Panc1 (cell line): ENCODE measurements at regions not wholly inside any gene's neighbourhood (a gene's known extent, or its start where the extent isn't known, plus 50 kb on each side); places are given as distances from the start of the nearest gene placed in this dataset.

Experiments used
- POLR2AphosphoS5 ChIP-seq: IDR thresholded peaks from 2 replicates; pipeline ENCODE4 v1.6.1; 2012; ENCODE audit warnings: mild to moderate bottlenecking, low read depth, low read length, moderate library complexity
- TCF7L2 ChIP-seq: IDR thresholded peaks from 2 replicates; pipeline ENCODE4 v1.6.1; 2011; ENCODE audit warnings: mild to moderate bottlenecking, low read depth, low read length, inconsistent platforms
- TF ChIP-seq, protein P1 (sequence below): fragments of 450-650 bp; IDR thresholded peaks from 2 replicates; pipeline ENCODE4 v1.5.1; 2017; ENCODE audit warnings: mild to moderate bottlenecking
- TF ChIP-seq, protein P2 (sequence below), 2 experiments: IDR thresholded peaks; 2 replicates each; pipeline ENCODE4 v1.6.1; 2011 to 2012; ENCODE audit warnings: low read depth in 2 of 2, control low read depth in 1 of 2, low read length in 1 of 2, mild to moderate bottlenecking in 1 of 2, moderate library complexity in 1 of 2; ENCODE audit not compliant: insufficient read depth in 1 of 2

DNA sequence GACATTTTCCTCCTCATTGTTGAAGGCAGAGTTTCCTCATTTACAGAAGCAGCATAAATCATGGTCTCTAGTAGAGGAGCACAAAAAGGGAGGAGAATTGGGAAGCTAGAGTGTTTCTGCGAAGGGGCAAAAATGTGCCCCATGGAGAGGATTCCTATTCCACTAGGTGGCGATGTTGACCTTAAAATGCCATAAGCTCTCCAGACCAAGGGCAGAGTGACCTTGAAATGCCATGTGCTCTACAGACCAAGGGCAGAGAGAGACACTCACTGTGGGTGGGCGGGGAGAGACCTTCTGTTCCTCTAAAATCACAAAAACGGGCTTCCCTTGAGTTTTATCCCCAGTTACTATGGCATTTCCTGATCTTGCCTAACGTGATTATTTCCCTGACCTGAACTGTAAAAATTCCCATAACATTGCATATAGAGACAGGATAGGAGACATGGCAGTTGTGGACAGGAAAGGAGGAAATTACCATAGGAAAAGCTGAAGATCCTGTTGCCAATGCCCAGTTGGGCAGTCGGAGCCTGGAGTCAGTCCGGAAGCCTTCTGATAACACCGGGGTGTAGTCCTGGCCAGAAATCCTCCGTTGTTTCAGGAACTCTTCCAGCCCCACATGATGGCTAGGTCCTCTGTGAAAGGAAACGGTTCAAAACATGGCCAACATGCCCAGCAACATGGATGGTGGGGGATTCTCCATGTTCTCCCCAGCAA is 567.7 kb downstream of the MAGEB5 start:
- TF ChIP-seq POLR2AphosphoS5 (no peak), TCF7L2 (no peak)
- TF ChIP-seq, protein P1, sequence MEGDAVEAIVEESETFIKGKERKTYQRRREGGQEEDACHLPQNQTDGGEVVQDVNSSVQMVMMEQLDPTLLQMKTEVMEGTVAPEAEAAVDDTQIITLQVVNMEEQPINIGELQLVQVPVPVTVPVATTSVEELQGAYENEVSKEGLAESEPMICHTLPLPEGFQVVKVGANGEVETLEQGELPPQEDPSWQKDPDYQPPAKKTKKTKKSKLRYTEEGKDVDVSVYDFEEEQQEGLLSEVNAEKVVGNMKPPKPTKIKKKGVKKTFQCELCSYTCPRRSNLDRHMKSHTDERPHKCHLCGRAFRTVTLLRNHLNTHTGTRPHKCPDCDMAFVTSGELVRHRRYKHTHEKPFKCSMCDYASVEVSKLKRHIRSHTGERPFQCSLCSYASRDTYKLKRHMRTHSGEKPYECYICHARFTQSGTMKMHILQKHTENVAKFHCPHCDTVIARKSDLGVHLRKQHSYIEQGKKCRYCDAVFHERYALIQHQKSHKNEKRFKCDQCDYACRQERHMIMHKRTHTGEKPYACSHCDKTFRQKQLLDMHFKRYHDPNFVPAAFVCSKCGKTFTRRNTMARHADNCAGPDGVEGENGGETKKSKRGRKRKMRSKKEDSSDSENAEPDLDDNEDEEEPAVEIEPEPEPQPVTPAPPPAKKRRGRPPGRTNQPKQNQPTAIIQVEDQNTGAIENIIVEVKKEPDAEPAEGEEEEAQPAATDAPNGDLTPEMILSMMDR = peak; percentile 50
- TF ChIP-seq, protein P2, sequence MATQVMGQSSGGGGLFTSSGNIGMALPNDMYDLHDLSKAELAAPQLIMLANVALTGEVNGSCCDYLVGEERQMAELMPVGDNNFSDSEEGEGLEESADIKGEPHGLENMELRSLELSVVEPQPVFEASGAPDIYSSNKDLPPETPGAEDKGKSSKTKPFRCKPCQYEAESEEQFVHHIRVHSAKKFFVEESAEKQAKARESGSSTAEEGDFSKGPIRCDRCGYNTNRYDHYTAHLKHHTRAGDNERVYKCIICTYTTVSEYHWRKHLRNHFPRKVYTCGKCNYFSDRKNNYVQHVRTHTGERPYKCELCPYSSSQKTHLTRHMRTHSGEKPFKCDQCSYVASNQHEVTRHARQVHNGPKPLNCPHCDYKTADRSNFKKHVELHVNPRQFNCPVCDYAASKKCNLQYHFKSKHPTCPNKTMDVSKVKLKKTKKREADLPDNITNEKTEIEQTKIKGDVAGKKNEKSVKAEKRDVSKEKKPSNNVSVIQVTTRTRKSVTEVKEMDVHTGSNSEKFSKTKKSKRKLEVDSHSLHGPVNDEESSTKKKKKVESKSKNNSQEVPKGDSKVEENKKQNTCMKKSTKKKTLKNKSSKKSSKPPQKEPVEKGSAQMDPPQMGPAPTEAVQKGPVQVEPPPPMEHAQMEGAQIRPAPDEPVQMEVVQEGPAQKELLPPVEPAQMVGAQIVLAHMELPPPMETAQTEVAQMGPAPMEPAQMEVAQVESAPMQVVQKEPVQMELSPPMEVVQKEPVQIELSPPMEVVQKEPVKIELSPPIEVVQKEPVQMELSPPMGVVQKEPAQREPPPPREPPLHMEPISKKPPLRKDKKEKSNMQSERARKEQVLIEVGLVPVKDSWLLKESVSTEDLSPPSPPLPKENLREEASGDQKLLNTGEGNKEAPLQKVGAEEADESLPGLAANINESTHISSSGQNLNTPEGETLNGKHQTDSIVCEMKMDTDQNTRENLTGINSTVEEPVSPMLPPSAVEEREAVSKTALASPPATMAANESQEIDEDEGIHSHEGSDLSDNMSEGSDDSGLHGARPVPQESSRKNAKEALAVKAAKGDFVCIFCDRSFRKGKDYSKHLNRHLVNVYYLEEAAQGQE (IDR thresholded peaks at IDR 0.05; ENCODE audit: insufficient read depth in 1 of 2, low read depth in 2 of 2, low read length in 1 of 2) = no peak
